GM12878 (cell line): ENCODE measurements at regions not wholly inside any gene's neighbourhood (a gene's known extent, or its start where the extent isn't known, plus 50 kb on each side); places are given as distances from the start of the nearest gene placed in this dataset.

ENCODE experiments used
- CBX3 ChIP-seq: fragments of 200-600 bp; sonication (generic); IDR thresholded peaks from 2 replicates; pipeline ENCODE4 v1.6.1; 2016; ENCODE audit warnings: low read depth, borderline replicate concordance
- KLF5 ChIP-seq: fragments of 450-650 bp; IDR thresholded peaks from 2 replicates; pipeline ENCODE4 v1.6.1; 2014; ENCODE audit warnings: mild to moderate bottlenecking; ENCODE audit not compliant: partially characterized antibody
- MXI1 ChIP-seq: fragments of 150-350 bp; IDR thresholded peaks from 2 replicates; pipeline ENCODE4 v1.6.1; 2011; ENCODE audit warnings: low read depth, mild to moderate bottlenecking, inconsistent platforms, low read length, improper control_type of control experiment
- MYC ChIP-seq: IDR thresholded peaks from 2 replicates; pipeline ENCODE4 v1.6.1; 2011; ENCODE audit warnings: mild to moderate bottlenecking, low read length, moderate library complexity, inconsistent platforms; ENCODE audit not compliant: insufficient read depth, insufficient replicate concordance, insufficient read length, severe bottlenecking
- NFYB ChIP-seq: IDR thresholded peaks from 2 replicates; pipeline ENCODE4 v1.6.1; 2011; ENCODE audit warnings: low read depth, mild to moderate bottlenecking, low read length, improper control_type of control experiment, moderate library complexity; ENCODE audit not compliant: insufficient read depth
- TARDBP ChIP-seq: IDR thresholded peaks from 2 replicates; pipeline ENCODE4 v1.6.1; 2016; ENCODE audit warnings: borderline replicate concordance
- TCF12 ChIP-seq: IDR thresholded peaks from 2 replicates; pipeline ENCODE4 v1.6.1; 2011; ENCODE audit warnings: low read depth, mild to moderate bottlenecking, low read length
- ZNF274 ChIP-seq: IDR thresholded peaks from one replicate; pipeline ENCODE4 v1.8.0; 2011; ENCODE audit not compliant: insufficient read length, insufficient read depth
- TF ChIP-seq, protein P1 (sequence below): fragments of 450-650 bp; IDR thresholded peaks from 2 replicates; pipeline ENCODE4 v1.6.1; 2016; ENCODE audit warnings: mild to moderate bottlenecking
- TF ChIP-seq, protein P2 (sequence below): IDR thresholded peaks from 2 replicates; pipeline ENCODE4 v1.6.1; 2012; ENCODE audit warnings: low read depth, low read length, improper control_type of control experiment
- TF ChIP-seq, protein P3 (sequence below): IDR thresholded peaks from 2 replicates; pipeline ENCODE4 v1.6.1; 2012; ENCODE audit warnings: mild to moderate bottlenecking, low read depth, low read length
- TF ChIP-seq, protein P4 (sequence below), 3 experiments: IDR thresholded peaks in 2 of 3; conservative IDR thresholded peaks in 1 of 3; 2 replicates each; pipeline ENCODE4 v1.5.1; 2011; ENCODE audit warnings: low read depth in 3 of 3, low read length in 3 of 3, mild to moderate bottlenecking in 3 of 3, control low read depth in 2 of 3, moderate library complexity in 2 of 3, inconsistent platforms in 1 of 3, mixed read lengths in 1 of 3; ENCODE audit not compliant: control insufficient read depth in 2 of 3, insufficient read depth in 1 of 3; ENCODE audit errors: extremely low read depth in 1 of 3
- TF ChIP-seq, protein P5 (sequence below): IDR thresholded peaks from 2 replicates; pipeline ENCODE4 v1.6.1; 2012; ENCODE audit warnings: improper control_type of control experiment, low read depth, low read length; ENCODE audit not compliant: insufficient replicate concordance
- TF ChIP-seq, protein P6 (sequence below): IDR thresholded peaks from 2 replicates; pipeline ENCODE4 v1.6.1; 2012; ENCODE audit warnings: low read depth, low read length, improper control_type of control experiment

DNA sequence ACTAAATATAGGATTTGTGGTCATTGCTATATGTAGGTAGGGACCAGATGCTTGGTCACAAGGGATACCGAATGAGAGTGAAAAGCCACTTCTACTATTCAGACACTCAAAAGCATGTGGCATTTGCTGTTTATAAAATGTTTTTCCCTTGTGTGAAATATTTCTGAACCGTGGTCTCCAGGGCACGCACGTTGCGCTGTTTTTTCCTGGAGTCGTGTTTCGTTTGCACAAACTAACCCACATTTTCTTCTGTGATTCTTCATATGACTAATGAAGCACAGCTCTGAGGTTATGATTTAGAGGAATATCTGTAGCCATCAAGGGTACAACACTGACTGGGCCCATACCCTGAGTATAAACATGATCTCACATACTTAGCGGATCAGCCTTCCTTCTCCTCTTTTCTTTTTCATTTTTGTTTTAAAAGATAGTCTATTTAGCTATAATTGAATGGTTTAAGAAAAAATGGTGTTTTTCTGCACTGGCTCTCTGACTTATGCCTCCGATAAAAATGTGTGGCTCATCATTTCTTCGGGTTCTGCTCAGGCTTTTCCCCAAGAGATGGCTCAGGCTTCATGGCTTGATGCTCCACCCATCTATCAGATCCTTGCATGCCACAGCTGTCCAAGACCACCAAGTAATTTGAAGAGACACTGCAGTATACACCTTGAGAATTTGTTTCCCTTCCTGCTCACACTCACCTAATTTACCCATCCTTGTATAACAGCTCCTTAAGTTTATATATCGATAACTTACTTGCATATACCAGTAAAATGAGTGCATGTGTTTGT lies 59.9 kb upstream of the HBS1L start (continued):
- TF ChIP-seq KLF5 (no peak), TARDBP (no peak), NFYB (no peak), ZNF274 (no peak), MXI1 (no peak), TCF12 (peak; percentile 75; the same call in 1 of the 2 replicates), MYC (no peak), CBX3 (no peak)
- TF ChIP-seq, protein P1, sequence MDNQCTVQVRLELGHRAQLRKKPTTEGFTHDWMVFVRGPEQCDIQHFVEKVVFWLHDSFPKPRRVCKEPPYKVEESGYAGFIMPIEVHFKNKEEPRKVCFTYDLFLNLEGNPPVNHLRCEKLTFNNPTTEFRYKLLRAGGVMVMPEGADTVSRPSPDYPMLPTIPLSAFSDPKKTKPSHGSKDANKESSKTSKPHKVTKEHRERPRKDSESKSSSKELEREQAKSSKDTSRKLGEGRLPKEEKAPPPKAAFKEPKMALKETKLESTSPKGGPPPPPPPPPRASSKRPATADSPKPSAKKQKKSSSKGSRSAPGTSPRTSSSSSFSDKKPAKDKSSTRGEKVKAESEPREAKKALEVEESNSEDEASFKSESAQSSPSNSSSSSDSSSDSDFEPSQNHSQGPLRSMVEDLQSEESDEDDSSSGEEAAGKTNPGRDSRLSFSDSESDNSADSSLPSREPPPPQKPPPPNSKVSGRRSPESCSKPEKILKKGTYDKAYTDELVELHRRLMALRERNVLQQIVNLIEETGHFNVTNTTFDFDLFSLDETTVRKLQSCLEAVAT = 0 out of 2 replicates have a peak, but pooled peaks have one; percentile 17
- TF ChIP-seq, protein P2, sequence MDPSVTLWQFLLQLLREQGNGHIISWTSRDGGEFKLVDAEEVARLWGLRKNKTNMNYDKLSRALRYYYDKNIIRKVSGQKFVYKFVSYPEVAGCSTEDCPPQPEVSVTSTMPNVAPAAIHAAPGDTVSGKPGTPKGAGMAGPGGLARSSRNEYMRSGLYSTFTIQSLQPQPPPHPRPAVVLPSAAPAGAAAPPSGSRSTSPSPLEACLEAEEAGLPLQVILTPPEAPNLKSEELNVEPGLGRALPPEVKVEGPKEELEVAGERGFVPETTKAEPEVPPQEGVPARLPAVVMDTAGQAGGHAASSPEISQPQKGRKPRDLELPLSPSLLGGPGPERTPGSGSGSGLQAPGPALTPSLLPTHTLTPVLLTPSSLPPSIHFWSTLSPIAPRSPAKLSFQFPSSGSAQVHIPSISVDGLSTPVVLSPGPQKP = no peak
- TF ChIP-seq, protein P3, sequence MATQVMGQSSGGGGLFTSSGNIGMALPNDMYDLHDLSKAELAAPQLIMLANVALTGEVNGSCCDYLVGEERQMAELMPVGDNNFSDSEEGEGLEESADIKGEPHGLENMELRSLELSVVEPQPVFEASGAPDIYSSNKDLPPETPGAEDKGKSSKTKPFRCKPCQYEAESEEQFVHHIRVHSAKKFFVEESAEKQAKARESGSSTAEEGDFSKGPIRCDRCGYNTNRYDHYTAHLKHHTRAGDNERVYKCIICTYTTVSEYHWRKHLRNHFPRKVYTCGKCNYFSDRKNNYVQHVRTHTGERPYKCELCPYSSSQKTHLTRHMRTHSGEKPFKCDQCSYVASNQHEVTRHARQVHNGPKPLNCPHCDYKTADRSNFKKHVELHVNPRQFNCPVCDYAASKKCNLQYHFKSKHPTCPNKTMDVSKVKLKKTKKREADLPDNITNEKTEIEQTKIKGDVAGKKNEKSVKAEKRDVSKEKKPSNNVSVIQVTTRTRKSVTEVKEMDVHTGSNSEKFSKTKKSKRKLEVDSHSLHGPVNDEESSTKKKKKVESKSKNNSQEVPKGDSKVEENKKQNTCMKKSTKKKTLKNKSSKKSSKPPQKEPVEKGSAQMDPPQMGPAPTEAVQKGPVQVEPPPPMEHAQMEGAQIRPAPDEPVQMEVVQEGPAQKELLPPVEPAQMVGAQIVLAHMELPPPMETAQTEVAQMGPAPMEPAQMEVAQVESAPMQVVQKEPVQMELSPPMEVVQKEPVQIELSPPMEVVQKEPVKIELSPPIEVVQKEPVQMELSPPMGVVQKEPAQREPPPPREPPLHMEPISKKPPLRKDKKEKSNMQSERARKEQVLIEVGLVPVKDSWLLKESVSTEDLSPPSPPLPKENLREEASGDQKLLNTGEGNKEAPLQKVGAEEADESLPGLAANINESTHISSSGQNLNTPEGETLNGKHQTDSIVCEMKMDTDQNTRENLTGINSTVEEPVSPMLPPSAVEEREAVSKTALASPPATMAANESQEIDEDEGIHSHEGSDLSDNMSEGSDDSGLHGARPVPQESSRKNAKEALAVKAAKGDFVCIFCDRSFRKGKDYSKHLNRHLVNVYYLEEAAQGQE = no peak
- TF ChIP-seq, protein P4, sequence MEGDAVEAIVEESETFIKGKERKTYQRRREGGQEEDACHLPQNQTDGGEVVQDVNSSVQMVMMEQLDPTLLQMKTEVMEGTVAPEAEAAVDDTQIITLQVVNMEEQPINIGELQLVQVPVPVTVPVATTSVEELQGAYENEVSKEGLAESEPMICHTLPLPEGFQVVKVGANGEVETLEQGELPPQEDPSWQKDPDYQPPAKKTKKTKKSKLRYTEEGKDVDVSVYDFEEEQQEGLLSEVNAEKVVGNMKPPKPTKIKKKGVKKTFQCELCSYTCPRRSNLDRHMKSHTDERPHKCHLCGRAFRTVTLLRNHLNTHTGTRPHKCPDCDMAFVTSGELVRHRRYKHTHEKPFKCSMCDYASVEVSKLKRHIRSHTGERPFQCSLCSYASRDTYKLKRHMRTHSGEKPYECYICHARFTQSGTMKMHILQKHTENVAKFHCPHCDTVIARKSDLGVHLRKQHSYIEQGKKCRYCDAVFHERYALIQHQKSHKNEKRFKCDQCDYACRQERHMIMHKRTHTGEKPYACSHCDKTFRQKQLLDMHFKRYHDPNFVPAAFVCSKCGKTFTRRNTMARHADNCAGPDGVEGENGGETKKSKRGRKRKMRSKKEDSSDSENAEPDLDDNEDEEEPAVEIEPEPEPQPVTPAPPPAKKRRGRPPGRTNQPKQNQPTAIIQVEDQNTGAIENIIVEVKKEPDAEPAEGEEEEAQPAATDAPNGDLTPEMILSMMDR (IDR thresholded peaks at IDR 0.05 in 2 of 3, conservative IDR thresholded peaks at IDR 0.05 in 1 of 3; ENCODE audit: control insufficient read depth in 2 of 3, extremely low read depth in 1 of 3, insufficient read depth in 1 of 3, low read depth in 3 of 3, low read length in 3 of 3) = no peak
- TF ChIP-seq, protein P5, sequence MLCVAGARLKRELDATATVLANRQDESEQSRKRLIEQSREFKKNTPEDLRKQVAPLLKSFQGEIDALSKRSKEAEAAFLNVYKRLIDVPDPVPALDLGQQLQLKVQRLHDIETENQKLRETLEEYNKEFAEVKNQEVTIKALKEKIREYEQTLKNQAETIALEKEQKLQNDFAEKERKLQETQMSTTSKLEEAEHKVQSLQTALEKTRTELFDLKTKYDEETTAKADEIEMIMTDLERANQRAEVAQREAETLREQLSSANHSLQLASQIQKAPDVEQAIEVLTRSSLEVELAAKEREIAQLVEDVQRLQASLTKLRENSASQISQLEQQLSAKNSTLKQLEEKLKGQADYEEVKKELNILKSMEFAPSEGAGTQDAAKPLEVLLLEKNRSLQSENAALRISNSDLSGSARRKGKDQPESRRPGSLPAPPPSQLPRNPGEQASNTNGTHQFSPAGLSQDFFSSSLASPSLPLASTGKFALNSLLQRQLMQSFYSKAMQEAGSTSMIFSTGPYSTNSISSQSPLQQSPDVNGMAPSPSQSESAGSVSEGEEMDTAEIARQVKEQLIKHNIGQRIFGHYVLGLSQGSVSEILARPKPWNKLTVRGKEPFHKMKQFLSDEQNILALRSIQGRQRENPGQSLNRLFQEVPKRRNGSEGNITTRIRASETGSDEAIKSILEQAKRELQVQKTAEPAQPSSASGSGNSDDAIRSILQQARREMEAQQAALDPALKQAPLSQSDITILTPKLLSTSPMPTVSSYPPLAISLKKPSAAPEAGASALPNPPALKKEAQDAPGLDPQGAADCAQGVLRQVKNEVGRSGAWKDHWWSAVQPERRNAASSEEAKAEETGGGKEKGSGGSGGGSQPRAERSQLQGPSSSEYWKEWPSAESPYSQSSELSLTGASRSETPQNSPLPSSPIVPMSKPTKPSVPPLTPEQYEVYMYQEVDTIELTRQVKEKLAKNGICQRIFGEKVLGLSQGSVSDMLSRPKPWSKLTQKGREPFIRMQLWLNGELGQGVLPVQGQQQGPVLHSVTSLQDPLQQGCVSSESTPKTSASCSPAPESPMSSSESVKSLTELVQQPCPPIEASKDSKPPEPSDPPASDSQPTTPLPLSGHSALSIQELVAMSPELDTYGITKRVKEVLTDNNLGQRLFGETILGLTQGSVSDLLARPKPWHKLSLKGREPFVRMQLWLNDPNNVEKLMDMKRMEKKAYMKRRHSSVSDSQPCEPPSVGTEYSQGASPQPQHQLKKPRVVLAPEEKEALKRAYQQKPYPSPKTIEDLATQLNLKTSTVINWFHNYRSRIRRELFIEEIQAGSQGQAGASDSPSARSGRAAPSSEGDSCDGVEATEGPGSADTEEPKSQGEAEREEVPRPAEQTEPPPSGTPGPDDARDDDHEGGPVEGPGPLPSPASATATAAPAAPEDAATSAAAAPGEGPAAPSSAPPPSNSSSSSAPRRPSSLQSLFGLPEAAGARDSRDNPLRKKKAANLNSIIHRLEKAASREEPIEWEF = peak; percentile 82
- TF ChIP-seq, protein P6, sequence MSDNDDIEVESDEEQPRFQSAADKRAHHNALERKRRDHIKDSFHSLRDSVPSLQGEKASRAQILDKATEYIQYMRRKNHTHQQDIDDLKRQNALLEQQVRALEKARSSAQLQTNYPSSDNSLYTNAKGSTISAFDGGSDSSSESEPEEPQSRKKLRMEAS = no peak
